ENCODE measurements at regions not wholly inside any gene's neighbourhood (a gene's known extent, or its start where the extent isn't known, plus 50 kb on each side); places are given as distances from the start of the nearest gene placed in this dataset.

- Histone ChIP-seq H3K4me1 (ENCODE audit: control insufficient read depth in 2 of 2, insufficient read depth in 2 of 2, low read length in 2 of 2) (peaks cover 33 to 45% of the 10 kb centered on the region in 2 donors), H3K9ac (ENCODE audit: low read length) (no peak overlapping the region), H3K27ac (ENCODE audit: low read length in 2 of 2) (peak overlapping the region; percentile 55 to 63), H3K4me2 (replicated peaks; ENCODE audit: low read depth, low read length, poor library complexity, severe bottlenecking) (peak overlapping the region; percentile 50), H3K27me3 (replicated peaks in 1 of 4; ENCODE audit: control extremely low read depth in 1 of 4, control insufficient read depth in 3 of 4, insufficient read depth in 4 of 4, low read length in 3 of 4) (peaks cover 0 to 30% (median 4%) of the 10 kb centered on the region in 4 experiments), H3K4me3 (ENCODE audit: control extremely low read depth in 1 of 5, extremely low read depth in 1 of 5, insufficient read depth in 1 of 5, low read depth in 2 of 5, low read length in 4 of 5) (no peak overlapping the region), H3K36me3 (replicated peaks in 1 of 2; ENCODE audit: control extremely low read depth in 1 of 2, control insufficient read depth in 1 of 2, extremely low read depth in 1 of 2, insufficient read depth in 2 of 2, low read length in 1 of 2) (no peaks in the 10 kb centered on the region), H4K20me1 (ENCODE audit: control insufficient read depth, insufficient read depth, low read length, poor library complexity, severe bottlenecking) (no peaks in the 10 kb centered on the region), H3K79me2 (ENCODE audit: control insufficient read depth, insufficient read depth, low read length) (no peaks in the 10 kb centered on the region), H2AFZ (ENCODE audit: insufficient read depth, low read depth, low read length, poor library complexity, severe bottlenecking) (no peak overlapping the region), H3K9me3 (ENCODE audit: control extremely low read depth in 1 of 3, control insufficient read depth in 2 of 3, insufficient read depth in 1 of 3, low read length in 2 of 3) (peaks cover 0 to 3% (median 0%) of the 10 kb centered on the region in 3 donors)
- intact Hi-C loops (cut with micrococcal nuclease) = no loop called here
- WGBS (ENCODE audit: insufficient coverage) = 81% methylated on average over 10 of the region's 13 CpGs
- no peak for TF ChIP-seq EZH2 (IDR thresholded peaks at IDR 0.05; ENCODE audit: borderline replicate concordance, insufficient read depth, low read depth, low read length, poor library complexity, severe bottlenecking)
- no peak for TF ChIP-seq CTCF (IDR thresholded peaks at IDR 0.05)
- peak overlapping the region; percentile 78 for H3K4me3 Mint-ChIP-seq
- peaks cover 3% of the 10 kb centered on the region for H3K9me3 Mint-ChIP-seq (ENCODE audit: insufficient read depth)
- DNase-seq (no peak), ATAC-seq (ENCODE audit: low read depth) (no peak)
- ChIA-PET POLR2A (interaction anchor here (1.2 kb wide), 1 partner anchor 8 kb away, joined by 3 read pairs; no protein-coding TSS in a partner anchor), CTCF (interaction anchor here (0.9 to 1.0 kb wide), 2 partner anchors 89 to 171 kb away, joined by 3 to 4 read pairs; no protein-coding TSS in a partner anchor)
- H3K27ac Mint-ChIP-seq = peak overlapping the region; percentile 82
- H3K4me1 Mint-ChIP-seq = peaks cover 43% of the 10 kb centered on the region
- peaks cover 37% of the 10 kb centered on the region for H3K27me3 Mint-ChIP-seq
Measured at GRCh38 chr1:20405051-20405754, 80.8 kb downstream of the CAMK2N1 start.
